Uterus (tissue), 2 donors: ENCODE measurements at regions not wholly inside any gene's neighbourhood (a gene's known extent, or its start where the extent isn't known, plus 50 kb on each side); places are given as distances from the start of the nearest gene placed in this dataset.

ENCODE experiments used
- POLR2A ChIP-seq, 2 donors: fragments of 450-650 bp; IDR thresholded peaks; one replicate each; pipeline ENCODE4 v1.6.1; 2016; ENCODE audit warnings: antibody characterized with exemption in 2 of 2, mild to moderate bottlenecking in 1 of 2, moderate library complexity in 1 of 2
- TF ChIP-seq, protein P1 (sequence below), 4 experiments: fragments of 200-600 bp in 2 of 4; fragments of 450-650 bp in 2 of 4; sonication (generic) in 2 of 4; IDR thresholded peaks; one replicate each; pipeline ENCODE4 v1.5.1; 2016 to 2019; ENCODE audit warnings: antibody characterized with exemption in 4 of 4, mild to moderate bottlenecking in 2 of 4, moderate library complexity in 1 of 4

DNA sequence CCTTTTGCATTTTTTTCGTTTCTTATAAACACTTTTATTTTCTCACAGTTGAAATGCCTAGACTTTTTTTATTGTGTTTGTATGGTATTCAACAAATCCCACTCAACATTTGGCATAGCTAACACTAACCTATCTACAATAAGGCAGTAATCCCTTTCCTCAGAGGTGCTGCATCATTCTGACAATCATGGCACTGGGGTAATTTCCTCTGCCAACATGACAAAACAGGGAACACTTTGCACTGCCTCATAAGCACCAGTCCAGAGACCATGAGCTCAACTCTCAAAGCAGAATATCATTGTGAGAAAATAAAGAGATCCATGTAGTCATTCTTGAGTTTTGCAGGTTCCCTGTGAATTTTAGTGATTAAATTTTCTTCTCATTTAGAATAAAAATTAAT is 183.8 kb upstream of the INTU start:
- TF ChIP-seq POLR2A (IDR thresholded peaks at IDR 0.05) = no peak
- TF ChIP-seq, protein P1, sequence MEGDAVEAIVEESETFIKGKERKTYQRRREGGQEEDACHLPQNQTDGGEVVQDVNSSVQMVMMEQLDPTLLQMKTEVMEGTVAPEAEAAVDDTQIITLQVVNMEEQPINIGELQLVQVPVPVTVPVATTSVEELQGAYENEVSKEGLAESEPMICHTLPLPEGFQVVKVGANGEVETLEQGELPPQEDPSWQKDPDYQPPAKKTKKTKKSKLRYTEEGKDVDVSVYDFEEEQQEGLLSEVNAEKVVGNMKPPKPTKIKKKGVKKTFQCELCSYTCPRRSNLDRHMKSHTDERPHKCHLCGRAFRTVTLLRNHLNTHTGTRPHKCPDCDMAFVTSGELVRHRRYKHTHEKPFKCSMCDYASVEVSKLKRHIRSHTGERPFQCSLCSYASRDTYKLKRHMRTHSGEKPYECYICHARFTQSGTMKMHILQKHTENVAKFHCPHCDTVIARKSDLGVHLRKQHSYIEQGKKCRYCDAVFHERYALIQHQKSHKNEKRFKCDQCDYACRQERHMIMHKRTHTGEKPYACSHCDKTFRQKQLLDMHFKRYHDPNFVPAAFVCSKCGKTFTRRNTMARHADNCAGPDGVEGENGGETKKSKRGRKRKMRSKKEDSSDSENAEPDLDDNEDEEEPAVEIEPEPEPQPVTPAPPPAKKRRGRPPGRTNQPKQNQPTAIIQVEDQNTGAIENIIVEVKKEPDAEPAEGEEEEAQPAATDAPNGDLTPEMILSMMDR (IDR thresholded peaks at IDR 0.05) = no peak
